ENCODE measurements at regions not wholly inside any gene's neighbourhood (a gene's known extent, or its start where the extent isn't known, plus 50 kb on each side); places are given as distances from the start of the nearest gene placed in this dataset.

DNA sequence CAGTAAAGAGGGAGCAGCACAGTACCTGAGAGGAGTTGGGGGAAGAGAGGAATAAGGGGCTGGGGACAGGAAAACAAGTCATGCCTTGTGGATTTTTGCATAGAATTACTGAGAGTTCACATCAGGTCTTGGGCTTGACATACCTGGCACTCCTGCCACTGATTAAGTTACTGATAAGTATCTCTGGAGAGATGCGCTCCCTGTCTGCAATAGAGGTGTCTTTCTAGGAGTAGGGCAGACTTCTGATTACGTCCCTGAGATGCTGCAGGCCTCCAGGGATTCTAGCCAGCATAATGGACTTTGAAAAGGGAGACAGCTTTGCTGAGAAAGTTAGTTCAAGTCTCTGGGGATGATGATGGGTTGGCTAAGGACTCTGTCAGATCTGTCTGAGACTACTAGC lies 69.4 kb downstream of the CHRNA1 start:
- TF ChIP-seq POLR2A (IDR thresholded peaks at IDR 0.05) (no peak), CTCF (IDR thresholded peaks at IDR 0.05) (no peak), EP300 (IDR thresholded peaks at IDR 0.05) (no peak)
